HepG2 (cell line): ENCODE measurements at regions not wholly inside any gene's neighbourhood (a gene's known extent, or its start where the extent isn't known, plus 50 kb on each side); places are given as distances from the start of the nearest gene placed in this dataset.

Experiments
- CTCF ChIP-seq: sonication (generic); formaldehyde crosslinking; IDR thresholded peaks from 2 replicates; pipeline ENCODE4 v1.5.0; 2020; ENCODE audit warnings: mild to moderate bottlenecking, missing genetic modification reagents, moderate library complexity
- USF2 ChIP-seq, 2 experiments: sonication (generic) in 1 of 2; formaldehyde crosslinking in 1 of 2; IDR thresholded peaks; 2 replicates each; pipeline versions ENCODE4 v1.5.1 to v1.6.1; 2011 to 2020; ENCODE audit warnings: borderline replicate concordance in 1 of 2, low read depth in 1 of 2, low read length in 1 of 2, mild to moderate bottlenecking in 1 of 2, missing genetic modification reagents in 1 of 2, moderate library complexity in 1 of 2

- TF ChIP-seq CTCF (CRISPR knock-in tag) (no peak), USF2 (IDR thresholded peaks at IDR 0.05; ENCODE audit: low read depth, low read length) (no peak), USF2 (CRISPR knock-in tag; IDR thresholded peaks at IDR 0.05; ENCODE audit: borderline replicate concordance) (no peak)
These were observed 100.4 kb upstream of the SH3BP4 start for GRCh38 chr2:234851451-234851850.
